BE2C (cell line): ENCODE measurements at regions not wholly inside any gene's neighbourhood (a gene's known extent, or its start where the extent isn't known, plus 50 kb on each side); places are given as distances from the start of the nearest gene placed in this dataset.

Experiments
- DNase-seq: peaks from one replicate; pipeline ENCODE4 v3.0.0-alpha.2; 2020
- H3K27me3 ChIP-seq: fragments of 250-450 bp; sonication (Bioruptor Pico); 2 replicates; pipeline ENCODE4 v1.5.1; 2020; ENCODE audit warnings: mild to moderate bottlenecking
- H3K36me3 ChIP-seq: fragments of 250-450 bp; sonication (Bioruptor Pico); 2 replicates; pipeline ENCODE4 v1.5.1; 2020; ENCODE audit warnings: mild to moderate bottlenecking
- H3K4me1 ChIP-seq: fragments of 250-450 bp; sonication (Bioruptor Pico); 2 replicates; pipeline ENCODE4 v1.5.1; 2020
- H3K4me3 ChIP-seq: 2 replicates; pipeline ENCODE4 v1.5.1; 2011; ENCODE audit warnings: low read depth, low read length
- H3K9me3 ChIP-seq: fragments of 250-450 bp; sonication (Bioruptor Pico); 2 replicates; pipeline ENCODE4 v1.5.1; 2020
- TF ChIP-seq, protein P1 (sequence below): IDR thresholded peaks from 2 replicates; pipeline ENCODE4 v1.5.1; 2012; ENCODE audit warnings: mild to moderate bottlenecking, low read depth, low read length

DNA sequence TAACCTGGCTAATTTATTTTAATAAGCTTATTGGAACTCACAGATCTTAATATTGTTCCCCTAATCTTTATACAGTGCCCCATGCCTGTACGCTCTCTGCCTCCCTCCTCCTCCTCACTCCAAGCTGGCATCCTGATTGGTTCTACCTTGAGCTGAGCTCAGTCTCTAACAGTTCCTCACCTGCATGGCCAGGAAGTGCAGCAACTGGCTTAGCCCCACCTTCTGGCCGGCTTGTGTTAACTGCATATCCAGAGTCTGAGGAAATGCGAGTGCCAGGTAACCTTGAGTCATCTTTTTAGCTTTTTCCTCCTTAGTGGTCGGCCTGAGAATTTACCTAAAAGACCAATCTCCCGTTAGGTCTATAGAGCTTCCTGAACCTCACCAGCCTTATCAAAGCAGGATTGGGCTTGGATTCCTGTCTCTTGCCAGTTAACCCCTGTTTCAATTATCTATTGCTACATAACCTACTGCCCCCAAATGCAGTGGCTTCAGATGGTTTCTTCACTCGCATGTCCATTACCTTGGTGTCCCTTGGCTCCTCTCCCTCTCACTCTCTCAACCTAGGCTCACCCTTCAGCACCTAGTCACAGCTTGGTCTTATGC lies 89.5 kb upstream of the STK39 start:
- H3K4me1 ChIP-seq: no peaks in the 10 kb centered on the region
- H3K27me3 ChIP-seq: no peaks in the 10 kb centered on the region
- TF ChIP-seq, protein P1, sequence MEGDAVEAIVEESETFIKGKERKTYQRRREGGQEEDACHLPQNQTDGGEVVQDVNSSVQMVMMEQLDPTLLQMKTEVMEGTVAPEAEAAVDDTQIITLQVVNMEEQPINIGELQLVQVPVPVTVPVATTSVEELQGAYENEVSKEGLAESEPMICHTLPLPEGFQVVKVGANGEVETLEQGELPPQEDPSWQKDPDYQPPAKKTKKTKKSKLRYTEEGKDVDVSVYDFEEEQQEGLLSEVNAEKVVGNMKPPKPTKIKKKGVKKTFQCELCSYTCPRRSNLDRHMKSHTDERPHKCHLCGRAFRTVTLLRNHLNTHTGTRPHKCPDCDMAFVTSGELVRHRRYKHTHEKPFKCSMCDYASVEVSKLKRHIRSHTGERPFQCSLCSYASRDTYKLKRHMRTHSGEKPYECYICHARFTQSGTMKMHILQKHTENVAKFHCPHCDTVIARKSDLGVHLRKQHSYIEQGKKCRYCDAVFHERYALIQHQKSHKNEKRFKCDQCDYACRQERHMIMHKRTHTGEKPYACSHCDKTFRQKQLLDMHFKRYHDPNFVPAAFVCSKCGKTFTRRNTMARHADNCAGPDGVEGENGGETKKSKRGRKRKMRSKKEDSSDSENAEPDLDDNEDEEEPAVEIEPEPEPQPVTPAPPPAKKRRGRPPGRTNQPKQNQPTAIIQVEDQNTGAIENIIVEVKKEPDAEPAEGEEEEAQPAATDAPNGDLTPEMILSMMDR: peak; percentile 37
- H3K36me3 ChIP-seq: no peaks in the 10 kb centered on the region
- H3K9me3 ChIP-seq: no peaks in the 10 kb centered on the region
- H3K4me3 ChIP-seq: no peak overlapping the region
- peak; percentile 7 for DNase-seq

DNA sequence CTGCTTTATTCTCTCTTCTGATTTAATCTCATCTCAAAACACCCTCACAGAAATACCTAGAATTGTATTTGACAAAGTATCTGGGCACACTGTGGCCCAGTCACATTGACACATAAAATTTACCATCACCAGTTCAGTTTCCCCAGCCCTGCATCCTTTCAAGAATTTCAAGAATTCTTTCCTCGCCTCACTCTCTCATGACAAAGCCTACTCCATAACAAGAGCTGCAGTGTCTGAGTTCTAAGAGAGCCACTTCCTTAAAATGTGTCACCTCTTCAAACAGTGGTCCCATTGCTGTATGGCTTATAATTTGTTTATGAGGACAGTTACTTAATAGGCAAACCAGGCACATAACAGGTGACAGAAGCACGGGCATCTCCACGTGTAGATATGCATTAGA lies 90.9 kb upstream of the STK39 start:
- H3K9me3 ChIP-seq: no peaks in the 10 kb centered on the region
- H3K4me1 ChIP-seq: no peaks in the 10 kb centered on the region
- H3K36me3 ChIP-seq: no peaks in the 10 kb centered on the region
- TF ChIP-seq, protein P1: no peak
- no peak for DNase-seq
- no peaks in the 10 kb centered on the region for H3K27me3 ChIP-seq
- no peak overlapping the region for H3K4me3 ChIP-seq

DNA sequence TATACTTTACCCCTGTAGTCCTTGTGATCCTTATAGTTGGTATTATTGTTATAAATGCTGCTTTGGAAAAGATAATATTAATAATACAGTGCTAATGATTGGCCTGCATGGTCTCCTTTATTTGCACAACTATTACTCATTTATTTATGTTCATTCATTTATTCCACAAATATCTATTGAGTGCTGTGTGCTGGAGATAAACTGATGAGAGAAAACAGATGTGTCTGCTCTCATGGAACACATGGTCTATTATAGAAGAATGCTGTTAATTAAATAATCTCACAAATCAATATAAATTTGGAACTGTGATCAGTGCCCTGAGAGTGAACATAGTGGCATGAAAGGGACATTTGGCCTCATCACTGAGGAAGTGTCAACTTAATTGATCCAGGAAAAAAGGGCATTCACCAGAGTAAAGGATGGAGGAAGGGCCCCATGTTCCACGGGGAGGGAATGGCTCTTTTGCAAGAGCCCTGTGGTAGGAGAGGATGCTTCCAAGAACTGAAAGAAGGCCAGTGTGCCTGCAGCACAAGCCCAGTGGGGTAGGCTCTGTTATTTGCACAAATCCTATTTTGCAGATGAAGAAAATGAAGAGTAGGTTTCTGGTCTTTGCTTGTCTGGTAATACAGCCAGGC lies 91.5 kb upstream of the STK39 start:
- TF ChIP-seq, protein P1: no peak
- H3K4me1 ChIP-seq: no peaks in the 10 kb centered on the region
- no peaks in the 10 kb centered on the region for H3K27me3 ChIP-seq
- no peaks in the 10 kb centered on the region for H3K9me3 ChIP-seq
- H3K4me3 ChIP-seq: no peak overlapping the region
- DNase-seq: no peak
- H3K36me3 ChIP-seq: no peaks in the 10 kb centered on the region

DNA sequence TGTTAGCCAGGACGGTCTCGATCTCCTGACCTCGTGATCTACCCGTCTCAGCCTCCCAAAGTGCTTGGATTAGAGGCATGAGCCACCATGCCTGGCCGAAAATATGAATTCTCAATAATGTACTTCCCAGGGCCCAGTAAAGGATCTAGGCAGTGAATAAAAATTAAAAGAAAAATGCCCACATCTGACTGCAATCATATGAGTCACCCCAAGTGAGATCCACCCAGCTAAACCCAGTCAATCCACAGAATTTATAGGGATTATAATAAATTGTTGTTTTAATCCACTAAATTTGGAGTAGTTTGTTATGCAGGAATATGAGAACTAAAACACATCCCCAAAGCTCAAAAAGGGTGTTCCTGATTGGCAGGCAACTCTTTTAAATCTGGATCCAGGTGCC lies 93.5 kb upstream of the STK39 start:
- no peak overlapping the region for H3K4me3 ChIP-seq
- H3K36me3 ChIP-seq: no peaks in the 10 kb centered on the region
- no peaks in the 10 kb centered on the region for H3K9me3 ChIP-seq
- no peaks in the 10 kb centered on the region for H3K4me1 ChIP-seq
- no peaks in the 10 kb centered on the region for H3K27me3 ChIP-seq
- no peak for DNase-seq
- TF ChIP-seq, protein P1: no peak

DNA sequence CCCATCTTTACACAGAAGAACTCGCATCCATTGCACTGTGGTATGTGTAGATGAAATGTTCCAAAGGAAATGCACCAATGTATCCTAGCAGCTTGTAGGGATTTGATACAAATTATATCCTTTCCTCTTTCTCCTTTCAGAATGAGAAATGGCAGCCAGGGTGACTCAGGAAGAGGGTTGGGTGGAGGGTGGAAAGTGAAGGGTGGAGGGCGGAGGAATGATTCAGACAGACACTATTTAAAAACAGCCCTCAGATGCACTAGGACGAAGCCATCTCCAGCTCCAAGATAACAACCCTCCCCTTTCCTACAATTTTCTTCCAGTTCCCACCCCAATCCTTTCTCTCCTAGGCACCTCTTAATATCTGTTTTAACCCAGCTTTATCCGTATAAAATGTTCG lies 96.2 kb upstream of the STK39 start:
- no peaks in the 10 kb centered on the region for H3K36me3 ChIP-seq
- DNase-seq: no peak
- H3K27me3 ChIP-seq: no peaks in the 10 kb centered on the region
- no peak overlapping the region for H3K4me3 ChIP-seq
- TF ChIP-seq, protein P1: no peak
- H3K9me3 ChIP-seq: no peaks in the 10 kb centered on the region
- H3K4me1 ChIP-seq: peaks cover 4% of the 10 kb centered on the region; the same call in 1 of the 2 replicates

DNA sequence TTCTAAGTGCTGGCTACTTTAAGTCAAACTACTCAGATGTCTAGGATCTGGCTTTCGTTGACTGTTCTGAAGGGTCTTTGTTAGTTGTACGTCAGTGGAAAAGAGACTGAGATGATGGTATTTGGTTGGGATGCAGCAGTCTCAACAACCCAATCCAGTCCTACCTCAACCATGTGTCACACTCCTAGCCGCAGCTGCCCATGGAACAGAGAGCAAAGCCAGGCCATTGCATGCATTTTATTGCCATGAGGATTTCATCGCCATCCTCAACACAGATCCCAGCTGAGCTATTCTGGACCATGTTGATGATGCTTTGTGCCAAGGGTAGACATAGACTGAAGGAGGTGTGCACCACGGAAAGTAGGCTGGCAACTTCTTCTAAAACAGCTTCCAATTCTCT lies 97.3 kb upstream of the STK39 start:
- no peaks in the 10 kb centered on the region for H3K36me3 ChIP-seq

More for the DNA sequence above, 97.3 kb upstream of the STK39 start:
- H3K4me1 ChIP-seq: peaks cover 4% of the 10 kb centered on the region; the same call in 1 of the 2 replicates
- H3K4me3 ChIP-seq: no peak overlapping the region
- TF ChIP-seq, protein P1: no peak
- DNase-seq: no peak
- no peaks in the 10 kb centered on the region for H3K9me3 ChIP-seq
- H3K27me3 ChIP-seq: no peaks in the 10 kb centered on the region
